Non-pigmented ciliary epithelial cell (primary cell): ENCODE measurements at regions not wholly inside any gene's neighbourhood (a gene's known extent, or its start where the extent isn't known, plus 50 kb on each side); places are given as distances from the start of the nearest gene placed in this dataset.
"Not testable (repeated sequence)": the region's sequence is repeated elsewhere in the genome, so short reads cannot be mapped to it uniquely, and the experiment has no call there.

Experiments
- DNase-seq: peaks from one replicate; pipeline ENCODE4 v3.0.0-alpha.2; 2010; ENCODE audit warnings: low read depth

- DNase-seq = no peak
Observed at GRCh38 chr14:89065879-89066278, 241.4 kb downstream of the TTC8 start.

GRCh38 chr14:89067293-89067972 is 243.0 kb downstream of the TTC8 start:
- no peak for DNase-seq

GRCh38 chr14:89078021-89078795 is 253.8 kb downstream of the TTC8 start:
- no peak for DNase-seq

- no peak for DNase-seq
Observed at GRCh38 chr14:89085231-89085731, 260.8 kb downstream of the TTC8 start.

- DNase-seq = no peak
Observed at GRCh38 chr14:89085737-89086382, 261.4 kb downstream of the TTC8 start.

GRCh38 chr14:89088530-89088929 is 264.1 kb downstream of the TTC8 start:
- no peak for DNase-seq

GRCh38 chr14:89089330-89089729 is 264.9 kb downstream of the TTC8 start:
- DNase-seq = no peak

GRCh38 chr14:89091781-89092180 is 267.3 kb downstream of the TTC8 start:
- DNase-seq = no peak

GRCh38 chr14:89093083-89093730 is 268.8 kb downstream of the TTC8 start:
- no peak for DNase-seq

GRCh38 chr14:89095036-89095435 is 270.6 kb downstream of the TTC8 start:
- DNase-seq = no peak

- no peak for DNase-seq
Observed at GRCh38 chr14:89096946-89097345, 272.5 kb downstream of the TTC8 start.

- DNase-seq = no peak
Observed at GRCh38 chr14:89098254-89098653, 273.8 kb downstream of the TTC8 start.

- DNase-seq = not testable (repeated sequence)
Observed at GRCh38 chr14:89104171-89104817, 279.8 kb downstream of the TTC8 start.

GRCh38 chr14:89104861-89105260 is 280.4 kb downstream of the TTC8 start:
- not testable (repeated sequence) for DNase-seq
